ENCODE measurements at regions not wholly inside any gene's neighbourhood (a gene's known extent, or its start where the extent isn't known, plus 50 kb on each side); places are given as distances from the start of the nearest gene placed in this dataset.

DNA sequence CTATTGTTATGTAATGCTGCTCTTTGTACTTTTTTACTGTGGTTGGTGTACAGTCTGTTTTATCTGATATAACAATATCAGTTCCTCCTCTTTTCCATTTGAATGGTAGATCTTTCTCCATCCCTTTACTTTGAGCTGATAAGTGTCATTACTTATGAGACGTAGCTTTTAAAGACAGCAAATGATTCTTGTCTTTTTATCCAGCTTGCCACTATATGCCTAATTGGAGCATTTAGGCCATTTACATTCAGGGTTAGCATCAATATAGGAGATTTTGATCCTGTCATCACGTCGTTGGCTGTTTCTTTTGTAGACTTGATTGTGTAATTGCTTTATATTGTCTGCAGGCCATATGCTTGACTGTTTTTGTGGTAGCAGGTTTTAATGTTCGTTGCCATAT is 894.2 kb upstream of the ATXN8OS start:
- TF ChIP-seq, protein P1, sequence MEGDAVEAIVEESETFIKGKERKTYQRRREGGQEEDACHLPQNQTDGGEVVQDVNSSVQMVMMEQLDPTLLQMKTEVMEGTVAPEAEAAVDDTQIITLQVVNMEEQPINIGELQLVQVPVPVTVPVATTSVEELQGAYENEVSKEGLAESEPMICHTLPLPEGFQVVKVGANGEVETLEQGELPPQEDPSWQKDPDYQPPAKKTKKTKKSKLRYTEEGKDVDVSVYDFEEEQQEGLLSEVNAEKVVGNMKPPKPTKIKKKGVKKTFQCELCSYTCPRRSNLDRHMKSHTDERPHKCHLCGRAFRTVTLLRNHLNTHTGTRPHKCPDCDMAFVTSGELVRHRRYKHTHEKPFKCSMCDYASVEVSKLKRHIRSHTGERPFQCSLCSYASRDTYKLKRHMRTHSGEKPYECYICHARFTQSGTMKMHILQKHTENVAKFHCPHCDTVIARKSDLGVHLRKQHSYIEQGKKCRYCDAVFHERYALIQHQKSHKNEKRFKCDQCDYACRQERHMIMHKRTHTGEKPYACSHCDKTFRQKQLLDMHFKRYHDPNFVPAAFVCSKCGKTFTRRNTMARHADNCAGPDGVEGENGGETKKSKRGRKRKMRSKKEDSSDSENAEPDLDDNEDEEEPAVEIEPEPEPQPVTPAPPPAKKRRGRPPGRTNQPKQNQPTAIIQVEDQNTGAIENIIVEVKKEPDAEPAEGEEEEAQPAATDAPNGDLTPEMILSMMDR (IDR thresholded peaks at IDR 0.05 in 8 of 11, conservative IDR thresholded peaks at IDR 0.05 in 3 of 11), result no peak
- TF ChIP-seq POLR2A (IDR thresholded peaks at IDR 0.05), result no peak
- no peak for TF ChIP-seq POLR2AphosphoS5 (IDR thresholded peaks at IDR 0.05)

Measured in spleen (tissue), 7 donors.